ENCODE measurements at regions not wholly inside any gene's neighbourhood (a gene's known extent, or its start where the extent isn't known, plus 50 kb on each side); places are given as distances from the start of the nearest gene placed in this dataset.

DNA sequence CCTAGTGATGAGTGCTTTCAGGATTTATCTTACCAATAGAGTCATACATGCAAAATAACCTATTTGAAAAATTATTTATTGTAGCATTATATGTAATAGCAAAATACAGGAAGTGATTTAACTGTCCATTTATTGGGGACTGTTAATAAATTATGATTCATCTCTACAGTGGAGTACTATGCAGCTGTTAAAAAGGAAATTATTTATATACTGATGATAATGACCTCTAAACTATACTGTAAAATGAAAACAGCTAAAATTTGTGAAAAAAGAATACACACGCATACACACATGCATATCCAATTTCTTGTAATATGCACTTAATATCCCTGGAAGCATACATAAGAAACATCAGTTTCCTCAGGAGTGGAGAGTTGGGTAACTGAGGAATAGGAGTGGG, 58.0 kb upstream of the PALM2AKAP2 start:
- TF ChIP-seq CHD1 (IDR thresholded peaks at IDR 0.05; ENCODE audit: low read depth, low read length) (no peak), ELK1 (IDR thresholded peaks at IDR 0.05; ENCODE audit: borderline replicate concordance, low read depth, low read length) (no peak), RAD21 (IDR thresholded peaks at IDR 0.05; ENCODE audit: low read length) (no peak), NFE2L2 (IDR thresholded peaks at IDR 0.05; ENCODE audit: low read depth, low read length) (no peak), RCOR1 (IDR thresholded peaks at IDR 0.05; ENCODE audit: insufficient replicate concordance, low read length) (no peak), RFX5 (IDR thresholded peaks at IDR 0.05; ENCODE audit: low read depth, low read length) (no peak)
- TF ChIP-seq, protein P1, sequence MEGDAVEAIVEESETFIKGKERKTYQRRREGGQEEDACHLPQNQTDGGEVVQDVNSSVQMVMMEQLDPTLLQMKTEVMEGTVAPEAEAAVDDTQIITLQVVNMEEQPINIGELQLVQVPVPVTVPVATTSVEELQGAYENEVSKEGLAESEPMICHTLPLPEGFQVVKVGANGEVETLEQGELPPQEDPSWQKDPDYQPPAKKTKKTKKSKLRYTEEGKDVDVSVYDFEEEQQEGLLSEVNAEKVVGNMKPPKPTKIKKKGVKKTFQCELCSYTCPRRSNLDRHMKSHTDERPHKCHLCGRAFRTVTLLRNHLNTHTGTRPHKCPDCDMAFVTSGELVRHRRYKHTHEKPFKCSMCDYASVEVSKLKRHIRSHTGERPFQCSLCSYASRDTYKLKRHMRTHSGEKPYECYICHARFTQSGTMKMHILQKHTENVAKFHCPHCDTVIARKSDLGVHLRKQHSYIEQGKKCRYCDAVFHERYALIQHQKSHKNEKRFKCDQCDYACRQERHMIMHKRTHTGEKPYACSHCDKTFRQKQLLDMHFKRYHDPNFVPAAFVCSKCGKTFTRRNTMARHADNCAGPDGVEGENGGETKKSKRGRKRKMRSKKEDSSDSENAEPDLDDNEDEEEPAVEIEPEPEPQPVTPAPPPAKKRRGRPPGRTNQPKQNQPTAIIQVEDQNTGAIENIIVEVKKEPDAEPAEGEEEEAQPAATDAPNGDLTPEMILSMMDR (conservative IDR thresholded peaks at IDR 0.05; ENCODE audit: low read depth, low read length), result no peak
- ATAC-seq (ENCODE audit: low read depth) (no peak), DNase-seq (no peak)
- Histone ChIP-seq H2BK5ac (ENCODE audit: low read depth, low read length, poor library complexity, severe bottlenecking) (no peak overlapping the region), H2BK20ac (ENCODE audit: low read depth, low read length) (no peak overlapping the region), H4K91ac (ENCODE audit: insufficient read depth, low read depth, low read length) (no peak overlapping the region), H2BK120ac (ENCODE audit: low read depth, low read length) (no peak overlapping the region), H3K4me1 (ENCODE audit: control insufficient read depth, insufficient read depth, low read length) (peaks cover 10% of the 10 kb centered on the region), H3K4me2 (ENCODE audit: low read depth, low read length) (no peak overlapping the region), H3K14ac (replicated peaks; ENCODE audit: low read depth, low read length) (no peak overlapping the region), H3K9me1 (ENCODE audit: insufficient read depth, low read length) (peaks cover 3% of the 10 kb centered on the region; the same call in 1 of the 2 replicates), H3K4me3 (ENCODE audit: insufficient read depth, low read depth, low read length) (no peak overlapping the region), H2BK15ac (ENCODE audit: low read depth, low read length) (no peak overlapping the region), H3K36me3 (ENCODE audit: control insufficient read depth, insufficient read depth, low read length) (no peaks in the 10 kb centered on the region), H3K56ac (ENCODE audit: extremely low read depth, insufficient read depth, low read length) (no peak overlapping the region), H2AFZ (replicated peaks; ENCODE audit: low read length, poor library complexity) (no peak overlapping the region), H2AK5ac (ENCODE audit: low read depth, low read length) (no peak overlapping the region), H3K9me3 (ENCODE audit: control insufficient read depth, insufficient read depth, low read length) (no peaks in the 10 kb centered on the region), H3K18ac (ENCODE audit: low read depth, low read length) (no peak overlapping the region), H3K9ac (ENCODE audit: low read depth, low read length) (no peak overlapping the region), H4K5ac (ENCODE audit: low read depth, low read length) (no peak overlapping the region), H4K20me1 (ENCODE audit: insufficient read depth, low read length) (no peaks in the 10 kb centered on the region), H3K4ac (ENCODE audit: low read depth, low read length) (no peak overlapping the region), H3K23ac (ENCODE audit: low read depth, low read length) (no peak overlapping the region), H3K79me1 (ENCODE audit: low read depth in 1 of 2, low read length in 2 of 2) (no peaks in the 10 kb centered on the region), H4K8ac (ENCODE audit: low read depth in 2 of 2, low read length in 2 of 2) (no peak overlapping the region), H3K27me3 (ENCODE audit: control insufficient read depth, insufficient read depth, low read length) (no peaks in the 10 kb centered on the region; the same call in 1 of the 2 replicates), H2AK9ac (replicated peaks; ENCODE audit: low read depth, low read length, poor library complexity) (no peak overlapping the region), H3K27ac (ENCODE audit: insufficient read depth, low read length) (no peak overlapping the region)
- intact Hi-C loops (cut with micrococcal nuclease) (no loop called here), in situ Hi-C loops (cut with MboI; ENCODE audit: low sequenced_read_pairs) (no loop called here), dilution Hi-C loops (cut with HindIII; ENCODE audit: low sequenced_read_pairs, unreplicated experiment) (no loop called here)
- POLR2A ChIA-PET (ENCODE audit: unreplicated experiment), result no interaction called here
- CTCF ChIA-PET, result no interaction called here
- BruUV-seq (replicated peaks), result no TSS peak
- WGBS, 2 experiments (ENCODE audit: extremely low coverage in 2 of 2, insufficient read length in 1 of 2), result no CpG with 5 or more reads among the region's 1 CpG

Measured in IMR-90 (cell line).